ENCODE measurements at regions not wholly inside any gene's neighbourhood (a gene's known extent, or its start where the extent isn't known, plus 50 kb on each side); places are given as distances from the start of the nearest gene placed in this dataset.

DNA sequence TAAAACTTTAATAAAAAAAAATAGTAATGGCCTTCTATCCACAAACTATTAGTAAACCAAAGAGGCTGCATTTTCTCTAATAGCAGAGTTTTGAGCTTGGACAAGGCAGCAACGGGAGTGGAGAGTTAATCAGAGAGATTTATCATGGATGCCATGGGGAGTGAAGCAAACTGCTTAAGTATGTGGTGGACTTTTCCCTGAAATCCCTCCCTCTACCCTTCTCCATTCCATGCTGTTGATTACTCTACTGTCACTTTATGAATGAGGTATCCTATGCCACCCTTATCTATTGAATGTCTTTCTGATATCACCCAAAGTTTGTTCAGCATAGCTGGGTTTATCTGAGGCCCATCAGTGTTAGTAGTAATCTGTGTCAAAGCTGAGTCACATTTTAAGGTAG lies 335.6 kb upstream of the TRAM1L1 start:
- TF ChIP-seq, protein P1, sequence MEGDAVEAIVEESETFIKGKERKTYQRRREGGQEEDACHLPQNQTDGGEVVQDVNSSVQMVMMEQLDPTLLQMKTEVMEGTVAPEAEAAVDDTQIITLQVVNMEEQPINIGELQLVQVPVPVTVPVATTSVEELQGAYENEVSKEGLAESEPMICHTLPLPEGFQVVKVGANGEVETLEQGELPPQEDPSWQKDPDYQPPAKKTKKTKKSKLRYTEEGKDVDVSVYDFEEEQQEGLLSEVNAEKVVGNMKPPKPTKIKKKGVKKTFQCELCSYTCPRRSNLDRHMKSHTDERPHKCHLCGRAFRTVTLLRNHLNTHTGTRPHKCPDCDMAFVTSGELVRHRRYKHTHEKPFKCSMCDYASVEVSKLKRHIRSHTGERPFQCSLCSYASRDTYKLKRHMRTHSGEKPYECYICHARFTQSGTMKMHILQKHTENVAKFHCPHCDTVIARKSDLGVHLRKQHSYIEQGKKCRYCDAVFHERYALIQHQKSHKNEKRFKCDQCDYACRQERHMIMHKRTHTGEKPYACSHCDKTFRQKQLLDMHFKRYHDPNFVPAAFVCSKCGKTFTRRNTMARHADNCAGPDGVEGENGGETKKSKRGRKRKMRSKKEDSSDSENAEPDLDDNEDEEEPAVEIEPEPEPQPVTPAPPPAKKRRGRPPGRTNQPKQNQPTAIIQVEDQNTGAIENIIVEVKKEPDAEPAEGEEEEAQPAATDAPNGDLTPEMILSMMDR (IDR thresholded peaks at IDR 0.05; ENCODE audit: extremely low read depth in 1 of 2, insufficient read depth in 1 of 2, low read depth in 1 of 2, low read length in 2 of 2): no peak
- TF ChIP-seq POLR2AphosphoS5 (IDR thresholded peaks at IDR 0.05; ENCODE audit: insufficient read depth, low read depth, low read length) (no peak), POLR2A (IDR thresholded peaks at IDR 0.05; ENCODE audit: low read depth, low read length) (no peak), MYC (IDR thresholded peaks at IDR 0.05; ENCODE audit: low read depth, low read length) (no peak), EZH2 (IDR thresholded peaks at IDR 0.05; ENCODE audit: borderline replicate concordance, low read depth, low read length, severe bottlenecking) (no peak), GATA2 (IDR thresholded peaks at IDR 0.05; ENCODE audit: insufficient read depth, insufficient read length, low read depth, low read length) (no peak)
